GM21367 (cell line): ENCODE measurements at regions not wholly inside any gene's neighbourhood (a gene's known extent, or its start where the extent isn't known, plus 50 kb on each side); places are given as distances from the start of the nearest gene placed in this dataset.

ENCODE experiments used
- ATAC-seq: cut with Tn5 transposase; IDR thresholded peaks from one replicate; pipeline ENCODE4 v1.9.1; 2021; ENCODE audit not compliant: unreplicated experiment

DNA sequence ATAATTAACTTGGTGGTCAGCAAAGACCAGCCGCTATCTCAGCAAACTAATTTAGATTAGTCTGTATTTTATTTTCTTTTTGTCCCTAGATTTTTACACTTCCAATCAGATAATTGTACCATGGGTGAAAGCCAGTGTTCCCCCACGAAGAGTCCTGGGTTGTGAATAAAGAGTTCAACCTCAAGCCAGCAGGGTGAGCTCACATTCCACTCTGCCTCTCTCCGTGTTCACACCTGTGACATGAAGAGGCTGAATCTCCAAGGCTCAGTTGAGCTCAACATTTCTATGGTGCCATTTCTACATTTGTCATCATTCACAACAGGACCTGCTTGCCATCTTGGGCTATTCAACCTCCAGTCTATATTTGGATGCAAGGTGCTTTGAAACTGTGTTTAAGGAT is 771.5 kb downstream of the GALR1 start:
- ATAC-seq, result no peak

DNA sequence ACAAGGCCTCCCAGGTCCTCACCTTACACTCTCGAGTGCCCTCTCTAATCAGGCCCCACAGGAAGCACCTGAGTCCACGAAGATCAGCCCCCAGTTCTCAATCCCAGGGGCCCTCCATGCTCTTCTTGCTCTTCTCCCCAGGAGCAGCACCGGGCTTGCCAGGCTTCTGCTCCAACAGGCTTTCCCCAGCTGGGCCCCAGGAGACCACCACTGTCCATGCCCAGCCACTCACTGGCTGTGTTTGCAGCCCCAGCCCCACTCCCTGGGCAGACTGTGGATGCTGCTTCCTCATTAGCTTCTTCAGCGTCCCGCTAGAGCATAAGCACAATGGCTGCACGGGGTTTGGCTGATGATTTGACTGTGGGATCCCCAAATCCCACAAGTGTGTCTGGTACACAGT is 781.9 kb downstream of the GALR1 start:
- ATAC-seq, result no peak

DNA sequence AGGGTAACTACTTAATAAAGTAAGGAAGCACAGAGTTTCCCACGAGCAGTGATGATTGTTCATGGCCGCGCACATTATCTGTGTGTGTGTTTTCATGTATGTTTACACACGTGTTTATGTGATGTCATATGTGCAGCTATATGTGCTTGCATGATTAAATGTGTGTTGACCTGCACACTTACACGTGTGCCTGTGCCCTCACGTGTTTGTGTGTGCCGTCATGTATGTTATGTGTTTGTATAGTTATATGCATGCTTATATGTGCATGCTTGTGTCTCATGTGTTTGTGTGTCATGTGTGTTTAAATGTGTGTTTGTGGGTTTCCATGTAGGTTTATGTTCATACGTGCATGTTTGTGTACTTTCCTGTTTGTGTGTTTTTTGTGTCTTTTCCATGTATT is 782.3 kb downstream of the GALR1 start:
- ATAC-seq, result no peak

DNA sequence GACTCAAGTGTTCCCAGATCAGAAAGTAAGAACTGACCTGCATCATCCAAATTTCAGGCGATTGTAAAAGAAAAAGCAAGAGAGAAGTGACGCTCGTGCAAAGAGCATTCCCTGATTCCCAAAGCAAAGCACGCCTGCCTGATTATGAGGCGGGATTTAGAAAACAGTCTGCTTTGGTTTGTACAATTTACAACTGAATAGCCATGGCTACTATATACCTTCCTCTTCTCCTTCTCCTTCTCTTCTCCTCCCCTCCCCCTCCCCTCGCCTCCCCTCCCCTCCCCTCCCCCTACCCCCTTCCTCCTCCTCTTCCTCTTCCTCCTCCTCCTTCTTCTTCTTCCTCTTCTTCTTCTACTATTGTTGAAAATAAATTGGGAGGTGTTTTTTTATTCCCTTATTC is 782.9 kb downstream of the GALR1 start:
- no peak for ATAC-seq

DNA sequence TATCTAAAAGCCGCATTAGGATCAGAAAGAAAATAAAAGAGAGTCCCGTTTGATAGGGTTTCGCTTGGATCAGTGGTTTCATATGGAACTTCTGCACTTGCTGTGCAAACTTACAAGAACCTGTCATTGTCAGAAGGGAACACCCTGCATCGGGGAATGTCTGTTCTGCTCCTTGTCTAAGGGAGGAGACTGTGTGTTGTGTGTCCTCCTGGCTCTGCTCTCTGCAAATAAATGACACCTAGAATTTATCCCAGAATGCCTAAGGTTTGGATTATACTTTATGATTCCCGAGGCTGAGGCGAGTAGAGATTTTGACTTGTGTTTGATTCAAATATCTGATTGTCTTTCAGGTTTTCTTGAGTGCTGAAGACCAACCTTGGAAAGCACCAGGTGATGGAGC is 785.1 kb downstream of the GALR1 start:
- ATAC-seq, result no peak

DNA sequence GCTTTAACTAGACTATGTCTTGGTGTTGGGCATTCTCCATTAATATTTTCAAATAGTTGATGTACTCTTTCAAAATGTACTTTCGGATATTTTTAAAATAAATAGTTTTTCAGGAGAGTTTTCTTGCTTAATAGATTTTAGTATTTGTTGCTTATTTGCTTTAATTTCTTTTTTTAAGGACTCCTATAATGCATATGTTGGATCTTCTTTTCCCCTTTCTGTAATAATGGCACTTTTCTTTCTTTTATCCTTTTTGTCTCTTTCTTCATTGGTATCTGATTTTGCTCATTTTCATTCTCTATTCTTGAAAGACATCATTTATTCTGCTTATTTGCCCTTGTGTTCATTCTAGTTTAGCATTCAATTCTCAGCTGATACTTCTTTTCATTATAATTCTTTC is 791.6 kb downstream of the GALR1 start:
- ATAC-seq, result no peak

DNA sequence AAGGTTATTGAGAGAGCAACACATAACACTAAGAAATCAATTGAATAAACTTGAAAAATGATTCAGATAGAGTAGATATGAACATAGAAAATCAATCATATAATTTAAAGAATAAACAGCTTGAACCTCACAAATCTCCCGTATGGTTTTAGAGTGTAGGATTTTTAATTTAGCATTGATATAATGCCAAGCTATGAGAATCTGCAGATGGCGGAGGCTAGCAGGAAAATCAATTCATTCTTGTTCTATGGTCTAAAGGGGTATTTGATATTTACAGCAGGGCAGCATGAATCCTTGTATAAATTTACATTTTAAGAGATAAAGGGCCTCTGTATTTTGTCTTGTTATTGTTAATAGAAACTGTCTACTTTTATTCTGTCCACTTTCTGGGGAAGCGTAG is 797.0 kb downstream of the GALR1 start:
- no peak for ATAC-seq

DNA sequence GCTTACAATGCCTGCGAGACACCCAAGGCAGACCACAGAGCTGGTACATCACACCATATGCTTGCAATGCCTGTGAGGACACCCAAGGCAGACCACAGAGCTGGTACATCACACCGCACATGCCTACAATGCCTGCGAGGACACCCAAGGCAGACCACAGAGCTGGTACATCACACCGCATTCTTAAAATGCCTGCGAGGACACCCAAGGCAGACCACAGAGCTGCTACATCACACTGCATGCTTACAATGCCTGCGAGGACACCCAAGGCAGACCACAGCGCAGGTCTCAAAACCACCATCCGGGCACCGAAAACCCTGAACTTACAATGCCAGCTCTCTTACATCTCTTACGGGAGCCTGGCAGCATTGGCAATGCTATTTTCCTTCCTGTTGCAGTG is 799.6 kb downstream of the GALR1 start:
- ATAC-seq, result no peak

DNA sequence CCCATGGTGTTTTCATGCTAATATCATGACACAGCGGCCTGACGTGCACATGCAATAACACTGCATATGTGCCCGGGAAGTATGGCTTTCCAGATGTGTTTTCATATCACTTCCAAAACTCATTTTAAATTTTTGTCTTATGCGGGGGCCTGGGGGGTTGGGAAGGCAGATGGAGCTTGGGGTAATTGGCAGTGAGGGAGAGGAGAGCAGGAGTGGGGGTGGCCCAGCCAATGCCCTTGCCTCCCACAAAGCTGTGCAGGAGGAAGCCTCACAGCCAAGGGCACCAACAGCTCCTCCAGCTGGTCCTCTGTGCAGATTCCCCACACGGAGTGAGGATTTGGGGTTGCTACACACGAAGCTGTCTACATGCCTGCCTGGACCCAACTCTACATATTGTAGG is 805.2 kb downstream of the GALR1 start:
- no peak for ATAC-seq

DNA sequence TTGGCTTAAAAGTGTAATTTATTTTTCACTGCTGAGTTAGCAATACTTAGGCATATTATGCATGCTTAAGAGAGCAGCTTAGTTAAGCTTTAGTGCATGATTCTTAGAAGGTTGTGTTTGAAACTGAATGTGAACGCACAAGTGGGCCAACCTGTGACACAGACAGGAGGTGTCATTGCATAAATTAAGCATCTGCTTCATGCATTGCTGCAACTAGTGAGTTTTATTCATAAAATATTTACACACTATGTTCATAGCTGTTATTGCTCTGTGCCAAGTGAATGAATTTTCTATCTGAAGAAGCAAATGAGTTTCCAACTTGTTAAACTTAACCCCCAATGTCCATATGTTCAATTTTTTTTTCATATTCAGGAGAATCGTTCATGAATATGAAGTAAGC is 806.4 kb downstream of the GALR1 start:
- ATAC-seq, result no peak

DNA sequence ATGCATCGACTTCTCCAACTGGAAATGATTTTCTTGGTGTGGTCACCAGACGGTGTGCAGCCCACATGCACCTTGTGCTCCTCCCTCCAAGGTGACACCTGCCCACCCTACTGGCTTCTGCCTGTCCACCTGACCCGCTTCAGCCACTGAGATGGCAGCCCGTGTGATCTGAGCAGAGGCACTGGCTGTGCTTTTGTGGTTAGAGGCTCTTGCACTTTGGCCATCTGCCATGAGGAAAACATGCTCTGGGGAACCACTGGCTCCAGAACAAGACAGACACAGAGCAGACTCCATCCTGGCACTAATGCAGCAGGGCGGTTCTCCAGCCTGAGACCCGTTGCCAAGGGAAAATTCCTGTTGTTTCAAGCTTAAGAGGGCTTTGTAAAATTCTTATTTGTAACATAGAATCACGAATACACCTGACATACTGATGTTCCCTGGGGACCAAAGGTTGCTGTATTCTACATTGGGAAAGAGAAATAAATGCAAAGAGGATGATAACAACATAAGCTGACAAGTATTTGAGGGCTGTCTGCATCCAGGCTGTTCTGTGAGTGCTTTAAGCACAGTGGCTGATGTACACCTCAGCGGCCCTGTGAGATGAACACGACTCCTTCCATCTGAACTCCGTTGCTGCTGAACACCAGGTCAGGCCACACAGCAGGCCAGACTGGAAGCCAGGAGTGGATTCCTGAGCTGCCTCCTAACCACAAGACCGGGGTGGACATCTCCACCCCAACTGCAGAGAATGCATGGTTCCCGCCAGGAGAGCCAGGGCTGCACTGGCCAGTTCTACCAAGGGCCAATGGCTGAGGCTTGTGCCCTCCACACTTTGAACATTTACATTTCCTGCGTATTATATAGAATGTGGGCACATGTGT is 820.4 kb downstream of the GALR1 start:
- no peak for ATAC-seq

DNA sequence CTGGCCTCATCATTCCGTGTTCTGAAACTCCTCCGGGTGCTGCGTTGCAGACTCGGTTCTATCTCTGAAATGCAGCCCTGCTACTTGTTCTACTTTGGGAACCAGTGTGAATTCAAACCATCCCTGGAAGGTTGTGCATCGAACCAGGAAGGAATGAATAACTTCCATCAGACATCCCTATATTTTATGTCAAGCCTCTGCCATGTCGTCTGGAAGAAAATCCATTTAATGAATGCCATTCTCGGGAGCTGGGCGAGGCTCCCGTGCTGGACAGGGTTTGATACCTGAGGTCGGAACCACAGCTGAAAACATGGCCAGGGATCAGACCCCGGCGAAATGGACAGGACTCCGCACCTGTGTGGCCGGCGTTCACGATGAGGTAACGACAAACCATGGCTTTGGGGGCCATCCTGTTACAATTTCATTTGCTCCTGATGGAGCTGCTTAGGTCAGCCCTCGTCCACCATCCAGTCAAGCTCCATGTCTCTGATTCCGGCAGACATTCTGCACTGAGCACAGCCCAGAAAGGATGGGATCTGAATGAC is 821.6 kb downstream of the GALR1 start:
- no peak for ATAC-seq

DNA sequence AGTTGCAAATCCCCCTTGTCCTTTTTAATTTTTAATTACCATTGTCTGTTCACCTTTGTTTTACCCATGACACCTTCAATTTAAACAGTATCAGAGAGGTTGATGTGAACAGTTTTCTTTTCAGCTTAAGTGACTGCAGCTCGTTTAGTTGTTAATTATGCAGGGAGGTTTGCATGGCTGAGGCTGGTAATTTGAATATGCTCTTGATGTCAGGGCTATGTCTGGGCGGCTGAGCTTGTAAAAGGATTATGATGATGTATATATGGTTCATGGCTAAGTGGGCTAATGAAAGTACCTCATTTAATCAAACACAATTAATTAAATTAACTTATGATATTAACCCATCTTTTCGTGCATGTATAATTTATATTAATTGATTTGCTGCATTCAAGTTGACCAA is 822.1 kb downstream of the GALR1 start:
- no peak for ATAC-seq

DNA sequence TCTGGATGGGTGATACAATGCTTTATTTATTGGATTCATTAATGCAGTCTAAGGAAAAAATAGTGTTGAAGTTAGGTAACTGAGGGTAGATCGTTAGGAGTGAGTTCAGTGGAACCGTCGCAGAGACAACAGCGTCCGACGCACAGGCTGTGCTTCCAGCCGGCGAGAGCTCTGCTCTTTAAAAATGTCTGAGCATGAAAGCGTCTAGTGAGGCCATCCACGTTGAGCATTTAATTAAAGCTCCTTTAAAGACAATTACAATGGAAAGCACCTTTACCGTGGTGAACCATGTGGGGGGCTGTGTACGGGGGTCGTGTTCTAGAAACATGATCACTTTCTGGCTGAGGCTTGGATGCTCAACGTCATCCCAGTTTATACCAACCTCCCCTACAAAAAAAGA is 822.7 kb downstream of the GALR1 start:
- ATAC-seq, result no peak

DNA sequence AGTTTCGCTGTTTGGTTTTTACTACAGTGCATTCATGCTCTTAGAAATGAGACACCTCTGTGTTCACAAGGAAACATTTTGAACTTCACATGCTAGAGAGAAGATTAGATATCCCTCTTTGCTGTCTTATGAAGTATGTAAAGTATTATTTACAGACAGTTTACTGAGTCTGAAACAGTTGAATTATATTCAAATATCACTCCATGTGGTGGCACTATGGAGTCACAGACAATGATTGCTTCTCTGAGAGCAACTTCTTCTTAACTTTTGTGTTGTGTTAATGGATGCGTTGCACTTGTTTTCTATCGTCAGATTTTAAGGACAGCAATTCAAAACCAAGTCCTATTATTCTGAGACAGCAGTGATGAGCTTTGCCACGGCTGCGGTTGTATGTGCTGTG is 823.6 kb downstream of the GALR1 start:
- ATAC-seq, result no peak

DNA sequence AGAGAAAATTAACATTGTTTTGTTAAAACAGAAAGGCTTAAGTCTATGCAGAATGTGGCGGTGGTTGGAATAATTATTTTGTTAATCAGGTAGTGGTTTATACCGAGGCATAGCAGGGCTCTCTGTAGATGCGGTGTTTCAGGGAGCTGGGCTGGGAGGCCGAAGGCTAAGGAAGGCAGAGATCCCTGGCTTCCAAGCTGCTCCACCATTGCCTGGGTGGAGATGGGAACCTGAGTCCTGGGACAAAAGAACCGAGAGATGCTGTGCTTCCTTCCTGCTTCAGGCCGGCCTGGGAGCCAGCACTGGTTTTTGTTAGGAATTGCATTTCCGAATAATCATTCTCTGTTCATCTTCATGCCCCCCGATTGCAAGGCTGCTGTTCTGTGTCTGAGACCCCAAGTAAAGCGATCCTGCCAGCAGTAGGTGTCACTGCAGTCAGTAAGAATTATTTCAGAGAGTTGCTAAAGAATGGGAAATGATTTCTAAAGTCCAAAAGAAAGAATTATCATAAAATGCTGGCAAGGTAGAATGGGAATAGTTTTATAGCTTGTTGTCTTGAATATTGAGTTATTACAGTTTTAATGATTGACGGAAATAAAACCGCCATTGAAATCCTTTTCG is 824.9 kb downstream of the GALR1 start:
- no peak for ATAC-seq

DNA sequence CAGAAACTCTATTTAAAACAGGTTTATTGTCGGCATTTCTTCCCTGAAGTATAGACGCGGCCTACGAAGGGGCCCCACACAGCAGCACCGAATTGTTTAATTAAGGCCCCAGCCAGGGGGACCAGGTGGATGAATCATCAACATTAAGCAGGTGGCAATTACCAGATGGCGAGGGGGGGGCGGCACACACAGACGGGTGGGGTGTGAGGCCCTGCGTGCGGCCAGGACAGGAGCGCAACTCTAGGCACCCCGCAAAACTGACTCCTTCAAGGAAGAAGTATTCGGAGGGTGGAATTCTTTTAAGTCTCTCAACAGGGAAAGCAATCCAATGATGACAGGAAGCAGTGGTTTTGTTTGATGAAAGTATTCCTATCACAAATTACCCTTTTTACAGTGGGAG is 830.4 kb downstream of the GALR1 start:
- no peak for ATAC-seq

DNA sequence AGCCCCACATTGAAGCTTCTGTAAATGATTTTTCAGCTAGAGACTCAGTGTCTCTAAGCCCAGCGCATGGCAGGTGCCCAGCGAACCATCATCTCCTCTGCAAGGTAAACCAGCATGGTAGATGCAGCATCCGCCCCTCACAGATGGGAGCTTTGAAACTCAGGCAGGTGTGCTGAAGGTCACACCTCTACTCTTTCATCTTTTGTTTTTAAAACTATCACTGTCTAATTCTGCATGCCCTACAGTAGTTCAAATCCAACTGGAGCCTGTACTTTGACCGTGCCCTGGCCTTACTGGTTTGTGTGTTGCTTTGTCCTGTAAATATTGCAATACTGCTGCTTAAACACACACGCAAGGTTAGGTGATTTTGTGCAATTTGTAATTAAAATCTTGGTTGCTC is 831.1 kb downstream of the GALR1 start:
- ATAC-seq, result no peak

DNA sequence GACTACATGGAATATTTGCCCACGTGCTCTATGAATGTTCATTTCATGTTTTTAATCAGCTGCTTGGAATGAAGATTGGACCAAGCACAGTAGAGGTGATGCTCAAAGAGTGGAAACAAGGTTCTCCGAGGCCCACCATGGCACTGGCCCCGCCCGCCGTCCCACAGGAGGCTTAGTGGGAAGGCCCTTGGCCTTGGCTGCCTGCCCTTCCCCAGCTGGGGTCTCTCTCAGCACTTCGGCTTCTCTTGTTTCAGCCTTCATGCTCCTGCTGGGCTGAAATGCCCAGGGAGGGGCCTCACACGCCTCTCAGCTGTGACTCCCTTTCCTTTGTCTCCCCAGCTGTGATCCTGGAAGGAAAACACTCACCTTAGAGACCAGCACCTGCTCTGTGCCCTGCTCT is 833.2 kb downstream of the GALR1 start:
- ATAC-seq, result no peak

DNA sequence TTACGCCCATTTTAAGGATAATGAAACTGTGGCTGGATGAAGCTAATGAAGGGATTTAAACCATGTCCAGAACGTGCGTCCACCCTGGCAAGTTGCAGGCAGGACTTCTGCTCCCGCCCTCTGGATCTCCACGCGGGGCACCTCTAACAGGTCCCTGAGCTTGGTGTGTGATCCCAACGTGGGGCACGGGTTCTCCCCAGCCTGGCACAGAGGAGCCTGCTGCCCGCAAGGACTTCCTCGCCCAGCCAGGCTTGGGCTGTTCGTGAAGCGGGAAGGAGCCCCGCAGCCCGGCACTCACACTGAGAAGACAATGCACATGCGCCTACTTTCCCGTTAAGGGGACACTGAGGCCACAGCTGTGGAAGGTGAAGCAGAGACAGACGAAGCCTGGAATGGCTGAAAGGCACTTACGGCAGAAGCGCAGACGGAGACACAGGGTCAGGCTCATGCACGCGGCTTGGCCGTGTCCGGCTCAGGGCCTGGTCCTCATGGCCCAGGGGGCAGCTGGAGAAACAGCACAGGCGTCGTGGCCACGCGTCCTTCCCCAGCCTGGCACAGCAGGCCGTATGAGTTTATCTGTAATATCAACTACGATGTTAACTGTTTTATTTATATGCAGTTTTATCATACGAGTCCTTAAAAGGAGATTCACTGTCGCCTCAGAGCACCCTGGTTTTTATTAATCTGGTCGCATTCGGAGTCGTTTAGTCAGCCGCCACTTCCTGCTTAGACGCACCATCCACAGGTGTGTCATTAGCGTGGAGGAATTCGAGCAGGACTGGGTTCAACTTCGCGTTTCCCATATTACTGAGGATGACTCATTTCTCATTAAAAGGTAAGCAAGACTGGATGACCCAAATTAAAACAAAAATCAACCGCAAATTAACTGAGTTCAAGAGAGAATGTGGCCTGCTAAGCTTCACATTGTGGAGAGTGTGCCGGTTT is 835.9 kb downstream of the GALR1 start:
- no peak for ATAC-seq

DNA sequence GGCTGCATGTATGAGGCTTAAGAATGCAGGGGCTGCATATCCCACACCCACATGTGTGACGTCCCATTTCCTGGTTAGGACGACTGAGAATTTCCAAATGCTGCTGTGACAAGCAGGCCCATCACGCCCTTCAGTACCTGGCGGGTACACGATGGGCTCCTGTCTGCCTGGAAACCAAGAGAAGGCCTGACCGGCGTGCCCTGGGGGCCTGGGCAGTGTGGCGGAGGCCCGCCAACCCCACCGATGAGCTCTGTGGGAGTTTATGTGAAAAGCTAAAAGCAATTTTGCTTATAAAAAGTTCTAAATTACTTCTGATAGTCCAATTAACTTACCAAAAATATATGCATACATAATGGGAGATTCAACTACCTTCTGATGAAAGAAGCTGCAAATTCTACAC is 837.3 kb downstream of the GALR1 start:
- no peak for ATAC-seq
